ENCODE measurements at regions not wholly inside any gene's neighbourhood (a gene's known extent, or its start where the extent isn't known, plus 50 kb on each side); places are given as distances from the start of the nearest gene placed in this dataset.
"Not testable (repeated sequence)": the region's sequence is repeated elsewhere in the genome, so short reads cannot be mapped to it uniquely, and the experiment has no call there.

GRCh38 chr13:80695841-80696240 is 354.9 kb upstream of the SPRY2 start:
- Histone ChIP-seq H3K27me3 (ENCODE audit: control insufficient read depth in 4 of 4, insufficient read depth in 4 of 4, low read length in 3 of 4) (no peaks in the 10 kb centered on the region), H3K27ac (ENCODE audit: low read depth in 1 of 2, low read length in 2 of 2) (no peak overlapping the region), H3K4me3 (ENCODE audit: low read depth in 1 of 3, low read length in 3 of 3) (no peak overlapping the region), H3K36me3 (ENCODE audit: control insufficient read depth in 4 of 4, insufficient read depth in 3 of 4, low read depth in 1 of 4, low read length in 3 of 4) (no peaks in the 10 kb centered on the region), H3K4me1 (ENCODE audit: control insufficient read depth in 4 of 4, insufficient read depth in 4 of 4, low read length in 3 of 4) (no peaks in the 10 kb centered on the region), H3K9me3 (ENCODE audit: control insufficient read depth in 4 of 4, low read length in 3 of 4) (peaks cover 0 to 6% (median 0%) of the 10 kb centered on the region in 4 donors), H3K9ac (ENCODE audit: low read depth in 1 of 2, low read length in 2 of 2) (no peak overlapping the region)
- DNase-seq (ENCODE audit: low spot score) = no peak
- TF ChIP-seq EGR1 (IDR thresholded peaks at IDR 0.05; ENCODE audit: low read depth in 2 of 2) (no peak), JUND (IDR thresholded peaks at IDR 0.05) (no peak), RXRA (IDR thresholded peaks at IDR 0.05) (no peak), SP1 (IDR thresholded peaks at IDR 0.05) (no peak), NR2F2 (IDR thresholded peaks at IDR 0.05) (no peak), GABPA (IDR thresholded peaks at IDR 0.05 in 1 of 2, conservative IDR thresholded peaks at IDR 0.05 in 1 of 2) (no peak), MAX (IDR thresholded peaks at IDR 0.05) (no peak), ZBTB33 (IDR thresholded peaks at IDR 0.05) (no peak), TAF1 (conservative IDR thresholded peaks at IDR 0.05) (no peak), ATF3 (IDR thresholded peaks at IDR 0.05) (no peak)
- WGBS = 81% methylated on average over 1 of the region's 1 CpG

GRCh38 chr13:80691814-80692213 is 350.9 kb upstream of the SPRY2 start:
- H3K9ac ChIP-seq (ENCODE audit: low read depth in 1 of 2, low read length in 2 of 2); H3K27me3 ChIP-seq (ENCODE audit: control insufficient read depth in 4 of 4, insufficient read depth in 4 of 4, low read length in 3 of 4); H3K4me1 ChIP-seq (ENCODE audit: control insufficient read depth in 4 of 4, insufficient read depth in 4 of 4, low read length in 3 of 4); H3K4me3 ChIP-seq (ENCODE audit: low read depth in 1 of 3, low read length in 3 of 3); H3K27ac ChIP-seq (ENCODE audit: low read depth in 1 of 2, low read length in 2 of 2); H3K9me3 ChIP-seq (ENCODE audit: control insufficient read depth in 4 of 4, low read length in 3 of 4); DNase-seq (ENCODE audit: low spot score); H3K36me3 ChIP-seq (ENCODE audit: control insufficient read depth in 4 of 4, insufficient read depth in 3 of 4, low read depth in 1 of 4, low read length in 3 of 4): not testable (repeated sequence)
- WGBS = 86% methylated on average over 2 of the region's 2 CpGs

- 77% methylated on average over 3 of the region's 3 CpGs for WGBS
- no peak overlapping the region for H3K9ac ChIP-seq (ENCODE audit: low read depth in 1 of 2, low read length in 2 of 2)
- TF ChIP-seq MAX (IDR thresholded peaks at IDR 0.05) (no peak), RXRA (IDR thresholded peaks at IDR 0.05) (no peak), ATF3 (IDR thresholded peaks at IDR 0.05) (no peak), YY1 (IDR thresholded peaks at IDR 0.05) (no peak), HNF4A (conservative IDR thresholded peaks at IDR 0.05) (no peak), FOXA2 (IDR thresholded peaks at IDR 0.05) (no peak), REST (IDR thresholded peaks at IDR 0.05) (no peak), CTCF (IDR thresholded peaks at IDR 0.05; ENCODE audit: low read depth, low read length, missing input control) (no peak), ZBTB33 (IDR thresholded peaks at IDR 0.05) (no peak), FOXA1 (IDR thresholded peaks at IDR 0.05) (no peak), TAF1 (conservative IDR thresholded peaks at IDR 0.05) (no peak), NR2F2 (IDR thresholded peaks at IDR 0.05) (no peak), EGR1 (IDR thresholded peaks at IDR 0.05; ENCODE audit: low read depth in 2 of 2) (no peak), SP1 (IDR thresholded peaks at IDR 0.05) (no peak), GABPA (IDR thresholded peaks at IDR 0.05 in 1 of 2, conservative IDR thresholded peaks at IDR 0.05 in 1 of 2) (no peak), HNF4G (IDR thresholded peaks at IDR 0.05) (no peak), JUND (IDR thresholded peaks at IDR 0.05) (no peak)
These were observed 349.3 kb upstream of the SPRY2 start for GRCh38 chr13:80690208-80690607.

More at GRCh38 chr13:80690208-80690607, 349.3 kb upstream of the SPRY2 start:
- Histone ChIP-seq H3K4me1 (ENCODE audit: control insufficient read depth in 4 of 4, insufficient read depth in 4 of 4, low read length in 3 of 4) (no peaks in the 10 kb centered on the region), H3K27ac (ENCODE audit: low read depth in 1 of 2, low read length in 2 of 2) (no peak overlapping the region), H3K9me3 (ENCODE audit: control insufficient read depth in 4 of 4, low read length in 3 of 4) (peaks cover 0 to 6% (median 0%) of the 10 kb centered on the region in 4 donors), H3K4me3 (ENCODE audit: low read depth in 1 of 3, low read length in 3 of 3) (no peak overlapping the region), H3K36me3 (ENCODE audit: control insufficient read depth in 4 of 4, insufficient read depth in 3 of 4, low read depth in 1 of 4, low read length in 3 of 4) (no peaks in the 10 kb centered on the region), H3K27me3 (ENCODE audit: control insufficient read depth in 4 of 4, insufficient read depth in 4 of 4, low read length in 3 of 4) (no peaks in the 10 kb centered on the region)
- no peak for DNase-seq (ENCODE audit: low spot score)
